ENCODE measurements at regions not wholly inside any gene's neighbourhood (a gene's known extent, or its start where the extent isn't known, plus 50 kb on each side); places are given as distances from the start of the nearest gene placed in this dataset.

DNA sequence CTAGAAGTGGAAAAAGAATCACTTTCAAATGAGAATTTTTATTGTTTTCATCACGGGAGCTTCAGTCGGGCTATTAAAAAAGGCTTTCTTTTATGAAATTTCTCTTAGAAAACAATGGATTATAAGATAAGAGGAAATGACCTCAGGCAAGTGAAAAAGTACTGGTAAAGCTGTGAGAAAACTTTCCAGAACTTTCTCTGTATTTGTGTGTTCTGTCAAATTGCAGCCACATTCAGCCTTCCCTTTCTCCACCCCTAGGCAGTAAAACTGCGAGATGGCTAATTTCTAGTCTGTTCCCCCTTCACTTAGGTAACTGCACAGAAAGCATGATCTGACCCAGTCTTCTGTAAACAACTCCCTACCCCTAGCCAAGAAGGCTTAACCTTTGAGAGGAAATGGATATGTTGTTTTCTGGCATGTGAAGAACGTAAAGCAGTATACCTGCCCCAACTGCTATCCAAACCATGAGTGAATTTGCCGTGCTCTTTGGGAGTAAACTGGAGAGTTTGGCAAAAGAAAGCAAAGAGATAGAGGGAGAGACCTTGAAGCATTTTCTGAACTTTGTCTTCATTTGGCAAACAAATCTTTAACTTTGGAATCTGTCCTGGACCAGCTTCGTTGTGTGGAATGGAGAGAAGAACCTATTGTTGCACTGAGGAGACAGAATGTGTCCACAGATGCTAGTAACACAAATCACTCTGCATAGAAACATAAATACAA, 105.4 kb downstream of the ETAA1 start:
- TF ChIP-seq, protein P1, sequence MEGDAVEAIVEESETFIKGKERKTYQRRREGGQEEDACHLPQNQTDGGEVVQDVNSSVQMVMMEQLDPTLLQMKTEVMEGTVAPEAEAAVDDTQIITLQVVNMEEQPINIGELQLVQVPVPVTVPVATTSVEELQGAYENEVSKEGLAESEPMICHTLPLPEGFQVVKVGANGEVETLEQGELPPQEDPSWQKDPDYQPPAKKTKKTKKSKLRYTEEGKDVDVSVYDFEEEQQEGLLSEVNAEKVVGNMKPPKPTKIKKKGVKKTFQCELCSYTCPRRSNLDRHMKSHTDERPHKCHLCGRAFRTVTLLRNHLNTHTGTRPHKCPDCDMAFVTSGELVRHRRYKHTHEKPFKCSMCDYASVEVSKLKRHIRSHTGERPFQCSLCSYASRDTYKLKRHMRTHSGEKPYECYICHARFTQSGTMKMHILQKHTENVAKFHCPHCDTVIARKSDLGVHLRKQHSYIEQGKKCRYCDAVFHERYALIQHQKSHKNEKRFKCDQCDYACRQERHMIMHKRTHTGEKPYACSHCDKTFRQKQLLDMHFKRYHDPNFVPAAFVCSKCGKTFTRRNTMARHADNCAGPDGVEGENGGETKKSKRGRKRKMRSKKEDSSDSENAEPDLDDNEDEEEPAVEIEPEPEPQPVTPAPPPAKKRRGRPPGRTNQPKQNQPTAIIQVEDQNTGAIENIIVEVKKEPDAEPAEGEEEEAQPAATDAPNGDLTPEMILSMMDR (IDR thresholded peaks at IDR 0.05; ENCODE audit: extremely low read depth, missing control alignments), result no peak
- DNase-seq (ENCODE audit: low spot score), result no peak

DNA sequence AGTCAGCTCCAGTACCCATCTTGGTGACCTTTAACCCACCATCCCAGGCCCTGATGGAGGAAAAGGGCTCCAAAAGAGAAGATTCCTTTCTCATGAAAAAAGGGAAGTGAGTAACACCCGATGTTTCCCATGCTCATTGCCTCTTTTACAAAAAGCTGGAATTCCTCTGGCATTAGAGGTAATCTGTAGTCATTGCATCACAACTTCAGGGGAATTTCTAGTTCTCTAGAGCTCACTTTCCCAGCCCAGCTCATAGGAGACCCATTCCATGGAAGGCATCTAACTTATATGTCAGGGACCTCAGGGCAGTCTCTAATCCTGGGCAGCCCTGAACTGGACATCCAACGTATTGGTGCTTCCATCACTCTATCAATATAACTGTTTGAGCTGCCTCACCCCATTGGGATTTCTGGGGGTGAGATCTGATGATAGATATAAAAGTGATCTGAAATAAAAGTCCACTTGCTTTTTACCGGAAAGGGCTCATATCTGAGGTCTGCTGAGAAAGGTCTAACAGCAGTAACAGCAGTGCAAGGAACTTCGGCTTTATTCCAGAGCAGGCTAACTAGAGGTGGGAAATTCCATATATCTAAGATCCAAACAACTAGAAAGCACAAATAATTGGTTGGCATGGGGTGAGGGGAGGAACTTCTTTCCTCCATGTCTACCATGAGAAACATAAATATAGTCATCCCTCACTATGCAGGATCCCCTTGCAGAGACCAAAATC, 106.1 kb downstream of the ETAA1 start:
- TF ChIP-seq, protein P1 (IDR thresholded peaks at IDR 0.05; ENCODE audit: extremely low read depth, missing control alignments), result no peak
- no peak for DNase-seq (ENCODE audit: low spot score)

DNA sequence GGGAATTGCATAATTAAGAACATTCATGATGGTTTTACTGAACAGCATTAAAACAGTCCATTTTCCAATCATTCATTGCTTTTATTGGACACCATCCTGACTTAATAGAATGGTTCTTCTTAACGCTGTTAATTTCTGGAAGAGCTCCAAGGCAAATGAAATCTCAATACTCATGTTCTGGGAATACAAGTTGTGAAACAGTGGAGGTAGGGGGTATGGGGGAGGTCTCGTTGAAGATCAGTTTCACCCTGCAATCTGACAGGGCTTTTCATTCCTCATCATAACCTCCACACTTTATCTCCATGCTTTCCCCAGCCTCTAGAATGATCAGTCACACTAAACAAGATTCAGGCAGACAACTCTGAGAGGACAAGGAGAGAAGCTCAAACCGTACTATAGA, 113.6 kb downstream of the ETAA1 start:
- DNase-seq (ENCODE audit: low spot score), result no peak
- TF ChIP-seq, protein P1 (IDR thresholded peaks at IDR 0.05; ENCODE audit: extremely low read depth, missing control alignments), result no peak

DNA sequence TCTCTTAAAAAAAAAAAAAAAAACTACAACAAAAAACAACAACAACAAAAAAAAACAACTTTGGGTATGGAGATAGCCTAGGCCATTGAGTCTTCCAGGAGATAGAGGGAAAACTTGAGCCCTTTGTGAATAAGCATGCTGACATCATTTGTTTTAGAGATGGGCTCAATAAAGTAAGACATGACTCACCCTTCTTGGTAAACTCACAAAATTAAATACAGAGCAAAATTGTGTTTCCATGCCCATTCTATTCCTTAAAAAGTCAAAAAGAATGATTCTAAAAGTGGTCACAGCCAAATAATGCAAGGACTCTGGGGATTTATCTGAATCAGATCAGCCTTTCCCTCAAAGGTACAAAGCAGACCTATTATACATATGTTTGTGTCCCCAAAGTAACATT, 117.4 kb downstream of the ETAA1 start:
- no peak for DNase-seq (ENCODE audit: low spot score)
- TF ChIP-seq, protein P1 (IDR thresholded peaks at IDR 0.05; ENCODE audit: extremely low read depth, missing control alignments), result no peak

DNA sequence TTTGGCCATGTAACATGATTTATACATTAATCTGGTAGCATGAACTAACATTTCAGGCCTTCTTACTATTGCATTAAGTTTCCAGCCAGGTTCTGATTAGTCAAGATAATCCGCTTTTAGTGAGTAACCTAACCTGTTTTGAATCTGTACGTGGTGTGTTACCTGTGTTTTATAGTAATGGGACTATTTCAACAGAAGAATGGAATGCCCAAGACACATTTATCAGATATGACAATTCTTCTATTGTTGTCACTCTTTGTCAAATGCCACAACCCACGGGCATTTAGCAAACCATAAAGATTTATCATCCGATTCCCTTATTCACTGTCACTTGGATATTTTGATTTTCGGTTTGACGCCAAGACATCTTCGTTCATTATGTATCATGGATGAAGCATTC, 117.9 kb downstream of the ETAA1 start:
- TF ChIP-seq, protein P1 (IDR thresholded peaks at IDR 0.05; ENCODE audit: extremely low read depth, missing control alignments), result no peak
- DNase-seq (ENCODE audit: low spot score), result no peak

DNA sequence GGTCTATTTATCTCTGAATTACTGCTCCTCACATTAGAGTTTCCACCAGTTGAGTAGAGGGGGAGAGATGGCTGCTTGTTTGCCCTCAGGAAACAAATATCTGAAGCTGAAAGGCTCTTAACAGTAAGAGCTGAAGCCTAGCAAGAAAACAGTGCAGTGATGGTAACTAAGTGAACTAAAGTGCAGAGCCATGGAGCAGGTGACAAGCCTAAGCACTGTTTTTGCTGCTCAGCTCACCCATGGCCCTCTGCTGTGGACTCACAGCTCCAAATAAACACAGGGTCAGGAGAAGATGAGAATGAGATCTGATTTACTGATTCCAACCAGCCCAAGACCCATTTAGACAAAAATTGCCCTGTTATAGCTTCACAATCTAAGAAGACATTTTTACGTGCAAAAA, 118.4 kb downstream of the ETAA1 start:
- TF ChIP-seq, protein P1 (IDR thresholded peaks at IDR 0.05; ENCODE audit: extremely low read depth, missing control alignments), result no peak
- no peak for DNase-seq (ENCODE audit: low spot score)

DNA sequence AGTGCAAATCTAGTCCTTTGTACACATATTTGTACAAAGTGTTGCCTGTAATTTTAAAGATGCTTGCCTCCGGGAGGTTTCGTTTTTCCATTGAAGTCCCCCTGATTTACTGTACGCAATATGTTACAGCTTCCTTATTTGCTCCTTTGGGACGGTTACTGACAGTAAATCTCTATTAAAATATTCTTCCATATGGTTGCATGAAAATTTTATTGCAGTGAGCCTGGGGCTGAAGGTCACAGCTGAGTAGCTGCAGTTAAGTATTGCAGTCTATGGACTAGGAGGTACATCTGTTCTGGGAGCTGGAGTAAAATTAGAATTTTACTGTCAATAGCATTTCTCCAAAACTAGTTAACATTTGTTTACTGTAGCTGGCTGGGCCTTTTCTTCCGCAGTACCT, 119.2 kb downstream of the ETAA1 start:
- TF ChIP-seq, protein P1 (IDR thresholded peaks at IDR 0.05; ENCODE audit: extremely low read depth, missing control alignments), result no peak
- no peak for DNase-seq (ENCODE audit: low spot score)

Data from GM20000 (cell line).